SK-N-MC (cell line): ENCODE measurements at regions not wholly inside any gene's neighbourhood (a gene's known extent, or its start where the extent isn't known, plus 50 kb on each side); places are given as distances from the start of the nearest gene placed in this dataset.
"Not testable (repeated sequence)": the region's sequence is repeated elsewhere in the genome, so short reads cannot be mapped to it uniquely, and the experiment has no call there.

Source experiments
- DNase-seq: peaks from one replicate; pipeline ENCODE4 v3.0.0-alpha.2; 2011; ENCODE audit warnings: low read depth, low spot score
- H3K27ac ChIP-seq: fragments of 200-600 bp; sonication (generic); 2 replicates; pipeline ENCODE4 v1.5.1; 2016; ENCODE audit warnings: mixed run types
- H3K36me3 ChIP-seq: fragments of 200-600 bp; sonication (generic); 2 replicates; pipeline ENCODE4 v1.6.1; 2017; ENCODE audit warnings: antibody characterized with exemption, low read length, mixed read lengths; ENCODE audit not compliant: insufficient read depth
- H3K4me3 ChIP-seq: fragments of 200-600 bp; sonication (generic); 2 replicates; pipeline ENCODE4 v1.5.1; 2016
- H3K9ac ChIP-seq: fragments of 200-600 bp; sonication (generic); 2 replicates; pipeline ENCODE4 v1.8.0; 2017; ENCODE audit warnings: mixed run types, mixed read lengths; ENCODE audit not compliant: insufficient read length
- H3K9me3 ChIP-seq: fragments of 200-600 bp; sonication (generic); 2 replicates; pipeline ENCODE4 v1.6.1; 2017; ENCODE audit warnings: low read depth, mild to moderate bottlenecking, antibody characterized with exemption, low read length, moderate library complexity, mixed read lengths
- EZH2 ChIP-seq: fragments of 200-600 bp; sonication (generic); IDR thresholded peaks from one replicate; pipeline ENCODE4 v1.6.1; 2017; ENCODE audit warnings: antibody characterized with exemption
- FOXP2 ChIP-seq: optimal IDR thresholded peaks from 2 replicates; pipeline ENCODE3; 2011; ENCODE audit warnings: mild to moderate bottlenecking, moderate library complexity; ENCODE audit not compliant: insufficient read depth; ENCODE audit errors: extremely low read length, control extremely low read depth
- POLR2AphosphoS5 ChIP-seq: IDR thresholded peaks from 2 replicates; pipeline ENCODE4 v1.6.1; 2012; ENCODE audit warnings: mild to moderate bottlenecking, low read depth, low read length, borderline replicate concordance

DNA sequence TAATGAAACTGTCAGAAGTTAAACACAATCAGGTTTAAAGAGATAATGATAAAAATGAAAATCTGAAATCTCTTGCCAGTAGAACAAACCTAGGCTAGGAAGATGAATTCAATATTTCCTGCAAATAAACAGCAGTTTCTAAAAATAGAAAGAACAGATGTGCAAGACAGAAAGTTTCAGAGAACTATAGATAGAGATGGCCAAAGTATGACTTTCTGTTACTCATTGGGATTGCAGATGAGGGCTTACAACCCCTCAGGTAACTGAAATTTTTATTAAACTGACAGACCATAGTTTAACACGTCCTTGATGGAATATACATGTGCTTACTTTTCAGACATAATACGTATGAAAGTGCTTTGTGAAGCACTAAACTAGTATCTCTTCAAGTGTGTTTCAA, 82.3 kb upstream of the PPARGC1A start:
- Histone ChIP-seq H3K27ac (no peak overlapping the region), H3K4me3 (no peak overlapping the region), H3K9me3 (no peaks in the 10 kb centered on the region), H3K36me3 (no peaks in the 10 kb centered on the region), H3K9ac (no peak overlapping the region)
- no peak for DNase-seq
- TF ChIP-seq FOXP2 (no peak), EZH2 (no peak), POLR2AphosphoS5 (no peak)

DNA sequence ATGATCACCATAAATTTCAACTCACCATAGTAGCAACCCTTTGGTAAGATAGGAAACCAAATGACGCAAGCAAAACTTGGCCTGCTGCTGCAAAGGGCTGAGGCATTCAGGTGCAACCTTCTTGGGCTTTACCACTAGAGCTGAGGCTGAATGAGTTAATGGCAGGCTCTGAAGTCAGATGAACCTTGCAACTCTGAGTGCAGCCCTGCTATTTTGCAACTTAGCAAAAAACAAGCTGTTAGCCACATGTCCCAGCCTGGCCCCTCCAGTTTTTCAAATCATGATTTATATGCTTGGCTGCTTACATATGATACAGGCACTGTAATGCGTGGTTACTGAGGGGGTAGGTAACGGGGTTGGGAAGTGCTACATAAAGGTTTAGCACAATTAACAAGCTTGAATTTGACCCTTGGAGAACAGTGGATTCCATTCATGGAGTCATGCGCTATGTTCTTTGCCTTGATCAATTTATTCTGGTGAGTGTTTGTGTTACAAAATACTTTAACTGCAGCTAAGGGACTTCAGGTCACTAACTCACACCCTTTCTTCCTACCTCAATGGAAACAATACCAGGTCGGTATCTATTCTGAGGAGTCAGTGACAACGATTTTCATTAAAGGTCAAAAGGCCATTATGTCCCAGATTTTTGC, 80.5 kb upstream of the PPARGC1A start:
- H3K36me3 ChIP-seq, result no peaks in the 10 kb centered on the region
- no peak overlapping the region for H3K4me3 ChIP-seq
- no peak for DNase-seq
- H3K27ac ChIP-seq, result no peak overlapping the region
- no peaks in the 10 kb centered on the region for H3K9me3 ChIP-seq
- no peak for TF ChIP-seq FOXP2
- TF ChIP-seq EZH2, result no peak
- TF ChIP-seq POLR2AphosphoS5, result no peak
- H3K9ac ChIP-seq, result no peak overlapping the region

DNA sequence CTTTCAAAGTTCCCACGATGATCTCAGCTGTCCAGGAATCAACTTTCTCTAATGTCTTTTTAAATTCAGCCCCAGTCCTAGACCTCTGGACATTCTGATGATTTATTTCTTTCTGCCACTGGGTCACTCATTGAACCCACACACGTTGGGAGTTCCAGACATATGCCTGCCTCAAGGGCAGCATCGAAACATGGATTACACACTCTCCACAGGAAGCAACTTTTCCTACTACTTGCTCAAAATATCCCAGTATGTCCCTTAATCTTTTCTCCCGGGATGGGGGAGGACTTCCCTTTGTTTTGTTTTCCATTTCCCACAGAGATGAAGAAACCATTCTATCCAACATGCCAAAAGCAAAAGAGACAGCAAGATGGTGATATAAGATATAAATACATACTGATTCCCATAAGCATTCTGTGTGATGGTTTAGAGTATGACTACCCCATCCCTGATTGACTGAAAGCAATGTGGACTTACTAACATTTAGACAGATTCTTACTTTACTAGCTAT, 79.8 kb upstream of the PPARGC1A start:
- Histone ChIP-seq H3K27ac (no peak overlapping the region), H3K9me3 (no peaks in the 10 kb centered on the region), H3K36me3 (no peaks in the 10 kb centered on the region), H3K9ac (no peak overlapping the region), H3K4me3 (no peak overlapping the region)
- DNase-seq, result no peak
- TF ChIP-seq FOXP2, result no peak
- no peak for TF ChIP-seq EZH2
- TF ChIP-seq POLR2AphosphoS5, result no peak

DNA sequence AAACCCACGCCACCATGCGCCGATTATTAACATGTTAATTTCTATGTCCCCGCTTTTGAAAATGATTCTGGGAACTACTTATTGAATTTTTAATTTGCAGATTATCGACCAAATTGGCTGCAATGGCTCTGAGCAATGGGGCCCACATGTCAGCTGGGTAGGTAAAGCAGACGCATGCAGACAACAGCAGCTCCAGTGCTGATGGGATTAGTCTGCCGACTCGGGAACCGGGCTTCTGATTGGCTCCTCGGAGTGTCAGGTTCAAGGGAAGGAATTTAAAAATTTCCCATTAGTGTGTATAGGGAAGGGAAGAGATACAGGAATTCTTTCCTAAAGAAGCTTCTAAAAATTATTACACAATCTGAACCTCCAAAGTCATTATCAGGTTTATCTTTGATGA, 77.4 kb upstream of the PPARGC1A start:
- H3K9ac ChIP-seq, result no peak overlapping the region
- H3K9me3 ChIP-seq, result no peaks in the 10 kb centered on the region
- H3K36me3 ChIP-seq, result no peaks in the 10 kb centered on the region
- no peak for TF ChIP-seq FOXP2
- TF ChIP-seq POLR2AphosphoS5, result no peak
- no peak for TF ChIP-seq EZH2
- no peak overlapping the region for H3K4me3 ChIP-seq
- no peak overlapping the region for H3K27ac ChIP-seq
- DNase-seq, result no peak

DNA sequence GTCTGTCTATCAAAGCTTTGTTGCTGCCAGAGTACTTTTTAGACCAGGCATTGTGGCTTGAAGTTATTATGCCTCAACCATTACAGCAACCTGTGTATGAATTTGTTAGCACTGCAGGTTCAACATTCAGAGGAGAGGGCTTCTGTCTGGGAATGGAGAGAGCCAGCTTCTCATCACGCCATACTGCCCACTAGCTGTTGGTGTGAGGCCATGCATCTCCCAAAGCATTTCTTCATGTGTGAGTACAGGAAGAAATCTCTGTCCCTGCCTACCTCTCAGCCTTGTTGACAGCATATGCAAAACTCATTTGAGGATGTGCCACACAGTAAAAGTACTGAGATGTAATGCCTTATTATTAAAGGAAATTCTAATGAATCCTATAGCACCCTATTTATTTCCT, 76.9 kb upstream of the PPARGC1A start:
- no peak overlapping the region for H3K4me3 ChIP-seq
- DNase-seq, result no peak
- no peak overlapping the region for H3K27ac ChIP-seq
- no peaks in the 10 kb centered on the region for H3K9me3 ChIP-seq
- no peak overlapping the region for H3K9ac ChIP-seq
- no peak for TF ChIP-seq EZH2
- no peak for TF ChIP-seq FOXP2
- TF ChIP-seq POLR2AphosphoS5, result no peak
- no peaks in the 10 kb centered on the region for H3K36me3 ChIP-seq

DNA sequence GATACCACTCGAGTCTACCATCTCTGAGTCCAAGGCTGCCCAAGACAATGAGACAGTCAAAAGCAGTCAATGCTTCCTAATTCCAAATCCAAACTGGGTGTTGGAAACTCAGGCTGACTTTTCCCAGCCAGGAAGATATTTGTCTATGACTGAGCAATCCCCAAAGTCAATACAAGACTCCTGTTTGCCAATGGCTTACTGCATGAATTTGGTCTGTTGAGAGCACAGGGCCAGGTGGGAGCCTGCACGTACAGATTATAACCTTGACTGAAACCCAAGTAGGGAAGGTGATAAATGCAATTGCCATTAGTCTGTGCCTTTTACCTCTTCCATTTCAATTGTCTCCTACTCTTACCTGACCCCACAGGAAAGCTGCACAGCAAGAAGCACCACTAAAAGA, 72.6 kb upstream of the PPARGC1A start:
- DNase-seq, result no peak
- no peak overlapping the region for H3K9ac ChIP-seq
- TF ChIP-seq EZH2, result no peak
- TF ChIP-seq FOXP2, result no peak
- no peak for TF ChIP-seq POLR2AphosphoS5
- H3K36me3 ChIP-seq, result no peaks in the 10 kb centered on the region
- no peaks in the 10 kb centered on the region for H3K9me3 ChIP-seq
- no peak overlapping the region for H3K27ac ChIP-seq
- H3K4me3 ChIP-seq, result no peak overlapping the region

DNA sequence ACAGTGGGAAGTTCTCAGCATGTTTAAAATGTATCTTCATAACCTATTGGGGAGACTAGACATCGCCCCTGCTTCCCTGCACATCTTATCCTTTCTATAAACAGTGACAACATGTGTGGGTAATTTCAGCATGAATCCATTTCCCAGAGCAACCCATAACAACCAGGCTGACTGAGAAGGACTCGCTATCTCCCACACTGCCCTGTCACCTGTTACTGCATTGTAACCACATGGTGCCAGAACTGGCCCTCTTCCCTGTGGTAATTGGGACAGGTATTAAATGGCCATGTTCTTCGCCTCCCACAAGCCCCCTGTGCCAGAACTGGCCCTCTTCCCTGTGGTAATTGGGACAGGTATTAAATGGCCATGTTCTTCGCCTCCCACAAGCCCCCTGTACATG, 71.5 kb upstream of the PPARGC1A start:
- not testable (repeated sequence) for H3K27ac ChIP-seq, H3K9ac ChIP-seq, H3K4me3 ChIP-seq, H3K9me3 ChIP-seq, DNase-seq, H3K36me3 ChIP-seq

DNA sequence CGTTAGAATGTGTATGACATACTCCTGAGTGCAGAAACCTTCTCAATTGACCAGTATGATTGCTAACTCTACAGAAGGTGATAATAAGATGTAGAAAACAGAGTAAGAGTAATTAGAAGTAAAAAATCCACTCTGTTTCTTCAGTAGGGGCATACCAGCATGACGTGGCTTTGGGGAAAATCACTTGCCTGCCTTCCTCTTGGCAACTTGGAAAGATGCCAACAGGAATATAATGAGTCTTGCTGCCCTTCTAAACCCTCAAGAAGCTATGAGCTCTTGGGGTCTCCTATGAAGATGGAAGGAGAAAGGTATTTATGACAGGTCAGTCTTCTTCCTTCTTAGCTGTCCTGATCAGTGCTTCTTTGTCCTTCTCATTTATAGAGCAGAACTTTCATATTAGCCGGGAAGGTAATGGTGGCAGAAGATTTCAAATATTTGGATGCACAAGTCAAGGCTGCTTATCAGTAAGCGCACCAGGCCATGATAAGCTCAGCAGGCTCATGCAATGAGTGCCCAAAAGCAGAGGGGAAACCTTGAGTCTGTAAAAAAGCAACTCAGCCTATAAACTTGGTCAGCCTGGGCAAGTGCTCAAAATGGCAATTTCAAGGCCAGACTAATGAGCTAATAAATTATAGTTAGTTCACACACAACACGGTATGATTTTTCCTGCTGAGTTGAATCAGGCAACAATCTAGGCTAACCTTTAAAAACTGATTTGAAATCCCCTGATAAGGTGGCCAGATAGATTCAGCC, 69.7 kb upstream of the PPARGC1A start:
- H3K9ac ChIP-seq, result no peak overlapping the region
- no peak for TF ChIP-seq FOXP2
- no peak for TF ChIP-seq POLR2AphosphoS5
- TF ChIP-seq EZH2, result no peak
- H3K9me3 ChIP-seq, result no peaks in the 10 kb centered on the region
- DNase-seq, result no peak
- no peak overlapping the region for H3K27ac ChIP-seq
- H3K4me3 ChIP-seq, result no peak overlapping the region
- H3K36me3 ChIP-seq, result no peaks in the 10 kb centered on the region

DNA sequence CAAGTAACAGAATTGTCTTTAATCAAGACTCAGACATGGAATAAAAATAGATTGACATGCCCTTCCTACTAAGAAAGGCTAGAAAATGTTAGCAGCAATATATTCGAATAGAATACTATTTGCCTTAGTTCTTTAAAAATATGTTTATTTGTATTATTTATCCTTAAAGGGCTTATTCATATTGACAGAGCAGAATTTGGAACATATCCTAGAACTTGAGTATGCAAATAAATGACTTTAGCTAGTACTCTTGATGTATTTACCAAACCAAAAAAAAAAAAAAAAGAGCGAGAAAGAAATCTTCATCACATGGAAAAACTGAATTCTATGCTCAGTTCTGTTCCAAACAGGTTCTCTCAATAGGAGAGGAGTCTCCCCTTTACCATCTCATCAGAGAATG, 68.9 kb upstream of the PPARGC1A start:
- no peak overlapping the region for H3K27ac ChIP-seq
- TF ChIP-seq FOXP2, result no peak
- TF ChIP-seq POLR2AphosphoS5, result no peak
- TF ChIP-seq EZH2, result no peak
- no peaks in the 10 kb centered on the region for H3K9me3 ChIP-seq
- no peak overlapping the region for H3K9ac ChIP-seq
- H3K36me3 ChIP-seq, result no peaks in the 10 kb centered on the region
- no peak overlapping the region for H3K4me3 ChIP-seq
- DNase-seq, result no peak
